ENCODE measurements at regions not wholly inside any gene's neighbourhood (a gene's known extent, or its start where the extent isn't known, plus 50 kb on each side); places are given as distances from the start of the nearest gene placed in this dataset.
"Not testable (repeated sequence)": the region's sequence is repeated elsewhere in the genome, so short reads cannot be mapped to it uniquely, and the experiment has no call there.

- DNase-seq = not testable (repeated sequence)
Observed at GRCh38 chr16:29197494-29198100, 208.9 kb downstream of the NPIPB11 start.

DNA sequence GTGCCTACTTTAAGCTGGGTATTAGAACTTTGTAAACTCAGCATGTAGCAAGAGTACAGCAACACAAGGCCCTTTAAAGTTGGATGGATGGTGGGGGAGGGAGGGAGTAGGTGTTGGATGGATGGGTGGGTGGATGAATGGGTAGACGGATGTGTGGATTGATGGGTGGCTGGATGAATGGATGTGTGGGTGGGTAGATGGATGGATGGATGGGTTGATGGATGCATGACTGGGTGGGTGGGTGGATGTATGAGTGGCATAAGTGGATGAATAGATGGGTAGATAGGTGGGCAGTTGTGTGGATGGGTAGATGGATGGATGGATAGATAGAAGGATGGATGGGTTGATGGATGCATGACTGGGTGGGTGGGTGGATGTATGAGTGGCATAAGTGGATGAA, 209.8 kb downstream of the NPIPB11 start:
- not testable (repeated sequence) for DNase-seq

DNA sequence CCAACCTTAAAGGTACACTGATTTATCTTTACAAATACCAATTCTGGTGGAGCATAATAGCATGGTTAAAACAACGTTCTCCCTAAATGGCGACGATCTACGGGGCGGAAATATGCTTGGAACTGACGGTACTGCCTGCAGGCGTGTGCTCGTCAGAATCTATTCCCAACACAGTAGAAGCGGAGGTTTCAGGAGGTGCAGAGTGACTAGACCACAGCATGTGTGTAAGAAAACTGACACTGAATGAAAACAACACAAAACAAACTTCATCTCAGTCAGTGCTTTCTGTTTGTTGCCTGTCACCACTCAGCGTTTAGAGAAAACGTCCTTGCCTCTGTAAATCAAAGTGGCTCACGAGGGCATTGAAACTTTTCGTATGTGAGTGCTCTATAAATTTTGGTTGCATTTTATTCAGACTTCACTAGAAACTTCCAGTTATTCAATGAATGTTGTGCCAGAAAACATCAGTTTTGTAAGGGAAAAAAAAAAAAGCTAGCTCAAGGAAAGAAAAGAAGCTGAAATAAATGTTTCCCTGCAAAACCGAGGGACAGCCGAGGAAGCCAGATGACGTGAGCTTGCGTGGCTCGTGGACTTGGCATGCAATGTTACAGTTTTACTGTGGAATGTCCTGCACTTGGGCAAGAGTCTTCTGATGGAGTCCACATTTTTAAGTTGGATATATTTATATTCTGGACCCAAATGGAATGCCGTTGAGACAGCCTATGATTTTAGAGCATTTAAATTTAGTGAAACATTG, 210.4 kb downstream of the LAT start:
- not testable (repeated sequence) for DNase-seq

- DNase-seq = not testable (repeated sequence)
Observed at GRCh38 chr16:29194185-29194844, 209.5 kb downstream of the LAT start.

GRCh38 chr16:29193634-29194033, 208.8 kb downstream of the LAT start:
- not testable (repeated sequence) for DNase-seq

GRCh38 chr16:29193248-29193574, 208.4 kb downstream of the LAT start:
- DNase-seq = not testable (repeated sequence)

DNA sequence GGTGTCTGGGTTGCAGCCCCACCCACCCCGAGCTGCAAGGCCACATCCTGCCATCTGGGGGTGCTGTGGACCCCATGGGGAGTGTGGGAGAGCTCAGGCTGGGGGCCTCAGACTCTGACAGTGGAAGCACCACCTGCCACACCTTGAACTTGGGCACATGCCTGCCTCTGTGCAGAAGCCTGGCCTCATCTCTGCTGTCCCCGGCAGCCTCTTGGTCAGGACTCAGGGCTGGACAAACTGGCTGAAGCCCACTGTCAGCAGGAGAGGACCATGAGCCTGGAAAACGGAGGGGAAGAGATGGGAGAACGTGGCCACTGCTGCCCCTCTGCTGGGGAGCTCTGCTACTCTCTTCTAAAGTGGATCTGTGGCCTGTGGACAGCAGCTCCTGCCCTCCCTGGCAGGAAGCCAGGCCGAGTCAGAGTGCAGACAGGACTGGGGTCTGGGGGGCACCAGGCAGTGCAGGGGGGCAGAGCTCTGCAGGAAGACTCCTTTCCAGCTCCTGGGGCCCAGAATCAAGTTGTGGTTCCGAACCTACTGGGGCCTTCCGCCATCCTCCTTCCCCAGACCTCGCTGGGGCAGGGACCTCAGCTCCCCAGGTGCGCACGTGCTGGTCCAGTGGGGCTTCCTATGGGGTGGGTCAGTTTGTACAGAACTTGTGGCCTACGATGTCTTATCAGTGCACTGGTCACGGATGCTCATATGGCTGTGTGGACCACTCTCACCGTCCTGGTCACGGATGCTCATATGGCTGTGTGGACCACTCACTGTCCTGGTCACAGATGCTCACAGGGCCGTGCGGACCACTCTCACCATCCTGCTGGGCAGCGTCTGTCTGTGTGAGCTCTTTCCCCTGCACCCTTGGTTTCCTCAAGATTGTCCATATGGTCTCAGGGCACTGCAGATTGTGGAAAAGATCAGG, 207.7 kb downstream of the LAT start:
- DNase-seq = no peak

GRCh38 chr16:29191636-29192180, 206.9 kb downstream of the LAT start:
- DNase-seq = not testable (repeated sequence)

GRCh38 chr16:29190553-29191431, 205.9 kb downstream of the LAT start:
- not testable (repeated sequence) for DNase-seq

DNA sequence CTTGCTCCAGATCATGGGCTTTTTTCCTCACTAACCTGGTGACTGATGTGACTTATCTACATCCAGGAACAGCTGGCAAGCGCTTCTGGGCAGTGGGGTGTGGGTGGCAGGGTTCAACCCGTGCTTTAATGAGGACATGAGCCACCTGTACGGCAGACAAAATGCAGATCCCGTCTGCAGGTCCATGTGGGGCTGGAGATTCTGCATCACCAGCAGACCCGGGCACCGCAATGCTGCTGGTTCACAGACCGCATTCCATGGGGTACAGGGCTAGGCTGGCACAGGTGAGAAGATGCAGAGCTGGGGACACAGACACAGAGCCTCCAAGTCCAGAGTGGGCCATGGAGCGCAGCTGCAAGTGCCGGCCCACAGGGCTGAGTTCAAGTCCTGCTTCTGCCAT, 204.0 kb downstream of the LAT start:
- not testable (repeated sequence) for DNase-seq

- DNase-seq = not testable (repeated sequence)
Observed at GRCh38 chr16:29186306-29187220, 201.7 kb downstream of the LAT start.

GRCh38 chr16:29185872-29186271, 201.0 kb downstream of the LAT start:
- DNase-seq = not testable (repeated sequence)

GRCh38 chr16:29184738-29185438, 200.0 kb downstream of the LAT start:
- DNase-seq = not testable (repeated sequence)

DNA sequence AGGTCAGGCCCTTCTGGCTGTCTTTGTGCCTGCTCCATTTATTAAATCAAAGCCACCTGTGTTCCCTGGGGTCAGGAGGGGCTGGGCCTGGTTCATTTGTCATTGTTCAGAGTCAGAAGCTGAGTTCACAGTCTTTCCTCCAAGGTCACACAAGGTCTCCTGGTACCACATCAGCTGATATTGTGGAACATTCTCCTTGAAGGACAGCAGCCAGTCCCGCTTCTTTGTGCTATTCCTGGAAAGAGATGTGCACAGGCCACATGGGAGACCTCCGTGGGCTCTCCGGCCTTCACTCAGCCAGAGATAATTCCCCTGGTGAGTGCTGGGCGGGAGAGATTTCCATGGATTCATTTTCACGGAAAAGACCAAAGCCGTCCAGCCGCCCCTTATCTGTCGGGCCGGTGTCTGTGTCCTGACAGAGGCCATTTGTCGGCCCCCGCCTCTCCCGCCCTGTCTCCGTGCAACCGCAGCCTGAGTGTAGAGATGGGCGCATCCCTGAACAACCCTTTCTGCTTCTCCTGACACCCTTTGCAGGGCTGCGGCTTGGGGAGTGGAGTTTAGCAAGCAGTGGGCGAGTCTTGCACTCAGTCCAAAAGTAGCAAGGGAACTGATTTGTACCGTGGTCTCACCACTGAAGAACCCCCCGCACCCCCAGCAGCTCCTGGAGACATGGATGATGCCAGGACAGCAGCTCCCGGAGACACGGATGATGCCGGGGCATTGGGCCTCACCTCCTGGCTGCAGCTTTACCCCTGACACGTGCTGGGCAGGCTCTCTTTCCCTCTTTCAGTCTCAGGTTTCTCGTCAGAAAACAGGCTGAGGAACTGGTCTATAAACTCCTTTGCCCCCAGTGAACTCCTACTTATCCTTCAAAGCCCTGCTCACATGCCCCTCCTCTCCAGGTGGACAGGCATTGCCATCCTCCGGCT, 198.4 kb downstream of the LAT start:
- DNase-seq = not testable (repeated sequence)

GRCh38 chr16:29182501-29182900, 197.6 kb downstream of the LAT start:
- no peak for DNase-seq

GRCh38 chr16:29181921-29182411, 197.1 kb downstream of the LAT start:
- DNase-seq = not testable (repeated sequence)

GRCh38 chr16:29181254-29181780, 196.5 kb downstream of the LAT start:
- not testable (repeated sequence) for DNase-seq

GRCh38 chr16:29180206-29180600, 195.4 kb downstream of the LAT start:
- DNase-seq = not testable (repeated sequence)
